T-helper 1 cell (primary cell): ENCODE measurements at regions not wholly inside any gene's neighbourhood (a gene's known extent, or its start where the extent isn't known, plus 50 kb on each side); places are given as distances from the start of the nearest gene placed in this dataset.

Source experiments
- DNase-seq, 5 donors: peaks; one replicate each; pipeline ENCODE4 v3.0.0-alpha.2; 2012 to 2020

DNA sequence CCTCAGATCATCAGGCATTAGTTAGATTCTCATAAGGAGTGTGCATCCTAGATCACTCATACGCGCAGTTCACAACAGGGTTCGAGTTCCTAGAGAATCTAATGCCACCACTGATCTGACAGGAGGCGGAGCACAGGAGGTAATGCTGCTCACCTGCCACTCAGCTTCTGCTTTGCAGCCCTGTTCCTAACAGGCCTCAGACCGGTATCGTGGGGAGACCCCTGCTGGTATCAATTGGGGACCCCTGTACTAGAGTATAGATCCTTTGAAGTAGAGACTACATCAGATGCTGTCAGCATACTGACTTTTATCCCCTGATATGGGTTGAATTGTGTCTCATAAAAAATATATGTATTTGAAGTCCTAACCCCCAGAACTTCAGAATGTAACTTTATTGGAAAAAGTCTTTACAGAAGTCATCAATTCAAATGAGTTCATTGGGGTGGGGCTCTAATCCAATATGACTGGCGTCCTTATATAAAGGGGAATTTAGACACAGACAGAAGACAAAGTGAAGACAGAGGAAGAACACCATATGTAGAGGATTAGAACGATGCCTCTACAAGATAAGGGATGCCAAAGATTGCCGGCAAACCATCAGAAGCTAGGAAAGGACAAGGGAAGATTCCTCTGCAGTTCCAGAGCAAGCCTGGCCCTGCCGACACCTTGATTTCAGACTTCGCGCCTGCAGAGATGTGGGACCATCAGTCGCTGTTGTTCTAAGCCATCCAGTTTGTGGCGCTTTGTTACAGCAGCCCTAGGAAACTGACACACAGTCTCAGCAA is 104.4 kb upstream of the BTBD3 start:
- DNase-seq = no peak

DNA sequence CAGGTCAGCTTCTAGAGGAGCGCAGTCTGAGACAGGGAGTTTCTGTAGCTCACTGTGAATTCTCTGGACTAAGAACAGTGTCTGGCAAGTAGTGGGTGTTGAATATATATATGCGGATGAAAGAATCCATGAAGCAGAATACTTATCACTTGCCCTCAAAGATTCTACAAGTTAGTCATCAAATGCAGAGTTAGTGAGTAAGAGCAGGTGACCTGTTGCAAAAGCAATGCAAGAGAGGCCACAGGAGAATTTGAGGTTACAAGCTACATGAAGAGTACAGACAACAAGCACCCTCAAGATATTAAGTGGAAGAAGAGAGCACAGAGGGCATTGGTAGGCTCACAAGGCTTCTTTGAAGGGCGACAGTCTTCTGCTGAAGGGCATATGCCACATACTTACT is 103.4 kb upstream of the BTBD3 start:
- DNase-seq = no peak

DNA sequence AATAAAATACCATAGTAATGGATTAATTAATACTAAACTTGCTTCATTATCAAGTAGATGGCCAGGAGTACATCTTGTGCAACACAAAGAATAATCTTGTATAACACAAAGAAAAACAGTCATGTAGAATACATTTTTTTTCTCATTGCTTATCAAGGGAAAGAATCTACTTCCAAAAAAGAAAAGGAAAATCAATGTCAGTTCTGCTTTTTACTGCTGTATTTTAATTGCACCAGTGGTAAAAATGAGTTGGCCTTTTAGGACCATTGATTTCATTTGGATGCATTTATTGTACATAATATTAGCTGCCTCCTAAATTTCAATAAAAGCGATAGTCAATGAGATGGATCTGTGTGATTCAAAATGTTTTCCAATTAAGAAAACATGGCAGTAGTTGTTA is 96.9 kb upstream of the BTBD3 start:
- no peak for DNase-seq

DNA sequence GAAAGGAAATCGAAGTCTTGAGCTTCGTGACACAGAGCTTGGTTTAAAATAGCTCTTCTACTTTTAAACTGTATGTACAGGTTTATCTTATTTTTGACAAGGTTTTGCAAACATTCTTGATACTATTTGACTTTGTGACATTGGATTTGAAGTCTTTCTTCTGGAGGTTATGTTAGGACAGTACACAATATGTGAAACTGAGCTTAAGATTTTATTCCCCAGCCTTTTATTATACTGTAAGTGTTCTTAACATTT is 95.2 kb upstream of the BTBD3 start:
- no peak for DNase-seq

DNA sequence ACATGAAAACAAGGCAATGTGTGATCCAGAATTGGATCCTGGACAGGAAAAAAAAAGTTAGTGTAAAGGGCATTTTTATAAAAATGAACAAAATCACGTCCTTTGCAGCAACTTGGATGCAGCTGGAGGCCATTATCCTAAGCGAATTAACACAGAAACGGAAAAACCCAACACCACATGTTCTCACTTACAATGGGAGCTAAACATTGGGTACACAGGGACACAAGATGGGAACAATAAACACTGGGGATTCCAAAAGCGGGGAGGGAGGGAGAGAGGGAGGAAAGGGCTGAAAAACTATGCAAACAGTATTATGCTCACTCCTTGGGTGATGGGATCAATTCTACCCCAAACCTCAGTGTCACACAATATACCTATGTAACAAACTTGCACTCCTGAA is 91.4 kb upstream of the BTBD3 start:
- no peak for DNase-seq

DNA sequence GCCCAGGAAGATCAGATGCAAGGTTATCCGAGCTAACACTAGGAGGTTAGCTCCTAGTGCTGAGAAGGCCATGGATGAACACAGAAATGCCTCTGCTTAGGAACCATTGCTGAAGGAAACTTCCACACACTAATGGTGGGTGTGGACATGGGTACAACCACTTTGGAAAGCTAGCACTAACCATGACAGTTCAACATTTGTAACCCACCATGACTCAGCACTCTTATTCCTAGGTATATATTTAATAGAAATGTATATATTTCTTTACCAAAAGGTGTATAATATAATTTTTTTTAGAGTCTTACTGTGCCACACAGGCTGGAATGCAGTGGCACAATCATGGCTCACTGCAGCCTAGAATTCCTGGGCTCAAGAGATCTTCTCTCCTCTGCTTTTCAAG is 85.3 kb upstream of the BTBD3 start:
- DNase-seq = no peak

DNA sequence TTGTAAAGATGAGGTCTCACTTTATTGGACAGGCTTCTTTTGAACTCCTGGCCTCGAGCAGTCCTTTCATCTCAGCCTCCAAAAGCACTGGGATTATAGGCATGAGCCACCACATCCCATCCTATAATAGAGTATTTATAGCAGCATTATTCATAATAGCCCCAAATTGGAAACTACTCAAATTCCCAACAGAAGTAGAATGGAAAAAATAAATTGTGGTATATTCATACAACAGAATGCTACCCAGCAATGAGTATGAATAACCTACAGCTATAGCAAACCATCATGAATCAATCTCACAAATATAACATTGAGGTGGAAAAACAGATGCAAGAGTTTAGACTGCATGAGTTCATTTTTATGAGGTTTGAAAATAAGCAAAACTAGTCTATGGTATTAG is 84.8 kb upstream of the BTBD3 start:
- no peak for DNase-seq

DNA sequence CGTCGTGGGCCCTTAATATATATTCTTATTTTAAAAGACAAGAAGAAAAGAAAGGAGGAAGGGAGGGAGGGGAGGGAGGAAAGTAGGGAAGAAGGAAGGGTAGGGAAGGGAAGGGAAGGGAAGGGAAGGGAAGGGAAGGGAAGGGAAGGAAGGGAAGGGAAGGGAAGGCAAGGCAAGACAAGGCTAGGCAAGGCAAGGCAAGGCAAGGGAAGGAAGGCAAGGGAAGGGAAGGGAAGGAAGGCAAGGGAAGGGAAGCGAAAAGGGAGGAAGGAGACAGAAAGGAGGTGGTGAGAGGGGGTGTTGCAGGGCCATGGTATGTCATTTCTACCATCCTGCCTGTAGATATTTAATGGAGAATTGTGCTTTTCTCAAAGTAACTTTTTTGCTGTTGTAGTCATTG is 83.9 kb upstream of the BTBD3 start:
- no peak for DNase-seq

DNA sequence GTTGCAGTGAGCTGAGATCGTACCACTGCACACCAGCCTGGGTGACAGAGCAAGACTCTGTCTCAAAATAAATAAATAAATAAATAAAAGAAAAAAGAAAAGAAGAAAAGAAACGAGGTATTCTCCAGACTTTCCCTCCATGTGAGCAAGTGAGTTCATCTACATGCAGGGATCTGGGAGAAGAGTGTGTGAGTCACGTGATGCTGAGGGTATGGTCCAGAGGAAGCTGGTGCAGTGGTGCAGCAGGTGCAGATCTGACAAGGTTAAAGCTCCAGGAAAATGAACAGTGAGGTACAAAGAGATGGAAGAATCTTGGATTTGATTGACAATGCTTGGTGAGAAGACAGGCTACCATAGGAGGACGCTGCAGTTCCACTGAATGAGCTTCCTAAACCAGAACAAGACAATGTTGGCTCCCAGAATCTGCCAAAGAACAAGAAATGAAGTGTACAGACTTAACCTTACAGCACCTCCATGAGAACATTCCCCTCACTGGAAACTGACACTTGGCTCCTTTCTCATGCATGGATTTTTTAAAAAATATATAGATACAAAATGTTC is 79.5 kb upstream of the BTBD3 start:
- DNase-seq = no peak

DNA sequence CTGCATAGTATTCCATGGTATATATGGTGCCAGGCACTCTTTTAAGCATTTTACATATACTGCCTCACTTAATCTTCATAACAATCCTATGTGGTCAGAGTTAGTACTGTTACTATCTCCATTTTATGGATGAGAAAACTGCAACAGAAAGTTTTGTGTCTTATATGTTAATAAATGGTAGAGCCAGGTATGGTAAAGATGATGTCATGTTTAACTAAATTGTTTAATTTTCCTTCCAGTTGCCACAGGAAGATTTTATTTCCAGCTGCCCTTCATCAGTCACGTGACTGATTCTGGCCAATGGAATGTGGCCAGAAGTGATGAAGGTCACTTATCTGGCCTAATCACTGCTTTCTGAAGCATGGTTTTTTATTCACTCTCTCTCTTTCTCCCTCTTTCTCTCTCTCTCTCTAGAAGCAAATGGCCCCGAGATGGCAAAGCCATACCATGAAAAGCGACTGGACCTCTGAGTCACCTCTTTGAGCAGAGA is 75.7 kb upstream of the BTBD3 start:
- DNase-seq = no peak

DNA sequence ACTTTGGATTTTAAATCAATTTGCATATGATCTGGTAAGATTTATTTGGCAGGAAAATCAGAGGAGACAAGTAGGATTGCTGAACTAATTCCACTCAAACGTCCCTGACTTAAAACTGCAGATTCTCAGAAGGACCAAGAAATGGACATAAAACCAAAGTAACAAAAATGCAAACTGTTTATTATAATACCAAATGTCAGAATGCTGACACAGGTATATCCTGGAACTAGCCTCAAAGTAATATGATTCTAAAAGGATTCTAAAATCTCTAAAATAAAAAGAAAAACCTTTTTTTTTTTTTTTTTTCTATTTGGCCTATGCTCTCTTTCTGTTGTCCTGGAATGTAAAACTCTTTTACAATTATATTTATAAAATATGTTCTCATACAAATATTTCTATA is 74.4 kb upstream of the BTBD3 start:
- DNase-seq = no peak

DNA sequence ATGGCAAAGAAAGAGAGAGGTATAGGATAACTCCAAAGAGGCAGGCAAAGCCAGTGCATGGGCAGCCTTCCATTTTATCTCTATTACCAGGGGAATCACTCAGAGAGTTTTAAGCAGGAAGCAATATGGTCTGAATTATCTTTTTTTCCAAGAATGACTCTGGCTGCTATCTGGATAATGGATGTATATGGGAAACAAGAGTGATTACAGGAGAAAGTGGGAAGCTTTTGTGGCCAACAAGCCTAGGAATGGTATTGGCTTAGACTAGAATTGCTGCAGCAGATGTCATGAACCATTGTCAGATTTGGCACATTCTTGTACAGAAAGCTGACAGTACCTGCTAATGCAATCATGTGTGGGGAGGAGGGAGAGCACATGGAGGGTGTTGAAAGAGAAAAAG is 73.0 kb upstream of the BTBD3 start:
- no peak for DNase-seq

DNA sequence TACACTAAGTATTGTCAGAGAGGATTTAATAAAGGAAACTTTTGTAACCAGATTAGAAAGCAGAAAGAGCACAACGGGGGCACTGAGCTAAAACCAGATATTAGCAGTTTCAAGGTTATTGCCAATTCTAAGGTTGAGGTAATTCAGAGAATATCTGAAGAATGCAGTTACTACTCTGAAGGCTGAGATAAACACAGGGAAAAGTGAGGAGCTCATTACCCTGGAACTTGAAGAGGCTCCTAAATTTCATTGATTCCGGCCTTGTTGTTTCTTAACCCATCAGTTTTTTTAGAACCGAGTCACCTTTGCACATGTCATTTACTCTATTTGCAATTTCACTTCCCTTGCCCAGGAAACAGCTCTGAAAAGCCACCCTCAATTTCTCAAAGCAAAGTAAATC is 72.4 kb upstream of the BTBD3 start:
- no peak for DNase-seq

DNA sequence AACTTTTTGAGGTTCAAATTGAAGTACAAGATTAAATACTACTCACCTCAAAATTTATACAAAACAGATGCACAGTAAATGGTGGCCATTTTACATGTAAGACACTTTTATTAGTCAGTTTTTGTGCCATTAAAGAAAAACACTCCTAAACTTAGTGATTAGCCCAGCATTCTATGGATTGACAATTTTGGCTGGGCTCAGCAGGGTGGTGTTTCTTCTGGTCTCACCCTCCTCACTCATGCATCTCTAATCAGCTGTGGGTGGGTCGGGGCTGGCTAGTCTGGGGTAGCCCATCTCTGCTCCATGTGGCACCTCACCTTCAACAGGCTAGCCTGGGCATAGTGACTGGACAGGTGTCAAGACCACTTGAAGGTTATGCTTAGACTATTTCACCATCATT is 71.6 kb upstream of the BTBD3 start:
- no peak for DNase-seq

DNA sequence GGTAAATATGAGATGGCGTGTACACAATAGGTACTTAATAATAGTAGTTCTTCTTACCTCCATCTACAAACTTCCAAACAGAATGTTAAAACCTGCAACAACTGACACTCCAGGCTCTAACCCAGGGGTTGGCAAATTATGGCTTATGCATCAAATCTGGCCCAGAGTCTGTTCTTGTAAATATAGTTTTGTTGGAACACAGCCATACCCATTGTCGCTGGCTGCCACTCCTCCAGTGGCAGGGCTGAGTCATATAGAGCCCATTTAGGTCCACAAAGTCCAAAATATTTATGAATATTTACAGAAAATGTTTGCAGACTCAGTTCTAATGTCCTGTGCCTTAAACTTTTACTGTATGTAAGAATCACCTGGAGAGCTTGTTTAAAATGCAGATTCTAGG is 69.9 kb upstream of the BTBD3 start:
- no peak for DNase-seq

DNA sequence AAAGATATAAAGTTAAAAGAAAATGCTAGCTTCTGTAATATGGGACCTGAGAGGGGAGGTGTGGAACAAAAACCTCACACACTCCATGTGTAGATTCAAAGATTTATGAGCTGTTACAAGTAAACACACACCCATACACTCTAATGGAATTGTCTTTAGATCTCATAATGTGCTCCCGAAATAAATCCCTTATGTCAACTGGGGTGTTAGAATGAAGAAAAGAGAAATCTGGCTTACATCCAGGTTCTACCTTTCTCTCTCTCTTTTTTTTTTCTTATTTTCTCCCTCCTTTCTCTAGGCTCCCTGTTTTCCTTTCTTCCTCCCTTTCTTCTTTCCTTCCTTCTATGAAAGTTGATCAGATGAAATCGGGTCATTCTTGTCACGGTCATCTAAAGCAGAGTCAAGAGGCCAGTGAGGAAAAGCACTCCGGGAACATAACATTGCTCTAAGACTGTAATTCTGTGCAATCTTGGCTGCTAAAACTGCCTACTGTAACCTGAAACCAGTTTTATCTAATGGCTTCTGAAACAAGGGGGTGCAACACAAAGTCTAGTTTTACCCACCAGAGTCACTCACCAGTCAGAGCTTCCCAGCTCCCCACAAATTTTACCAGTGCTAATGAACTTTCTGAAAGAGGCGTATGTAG is 68.3 kb upstream of the BTBD3 start:
- no peak for DNase-seq

DNA sequence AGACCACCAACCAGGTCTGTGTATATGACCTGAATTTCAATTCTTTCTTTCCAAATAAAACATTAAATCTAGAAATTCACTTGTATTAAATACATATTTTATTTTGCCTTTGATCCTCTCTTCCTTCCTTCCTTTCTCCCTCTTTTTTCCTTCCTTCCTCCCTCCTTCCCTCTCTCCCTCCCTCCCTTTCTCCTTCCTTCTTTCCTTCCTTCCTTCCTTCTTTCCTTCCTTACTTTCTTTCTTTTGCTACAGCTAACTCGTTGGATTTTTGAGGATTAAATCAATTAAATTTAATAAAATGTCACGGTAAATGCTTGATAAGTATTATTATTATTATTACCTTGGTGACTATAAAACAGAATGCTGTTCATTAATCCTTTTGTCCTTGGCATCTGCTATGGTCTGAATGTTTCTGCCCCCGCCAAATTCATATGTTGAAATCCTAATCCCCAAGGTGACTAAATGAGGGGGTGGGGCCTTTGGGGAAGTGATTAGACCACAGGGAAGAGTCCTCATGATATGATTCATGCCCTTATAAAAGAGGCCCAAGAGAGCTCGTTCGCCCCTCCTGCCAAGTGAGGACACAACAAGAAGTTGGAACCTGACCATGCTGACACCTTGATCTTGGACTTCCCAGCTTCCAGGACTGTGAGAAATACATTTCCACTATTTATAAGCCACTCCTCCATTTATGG is 67.6 kb upstream of the BTBD3 start:
- no peak for DNase-seq

DNA sequence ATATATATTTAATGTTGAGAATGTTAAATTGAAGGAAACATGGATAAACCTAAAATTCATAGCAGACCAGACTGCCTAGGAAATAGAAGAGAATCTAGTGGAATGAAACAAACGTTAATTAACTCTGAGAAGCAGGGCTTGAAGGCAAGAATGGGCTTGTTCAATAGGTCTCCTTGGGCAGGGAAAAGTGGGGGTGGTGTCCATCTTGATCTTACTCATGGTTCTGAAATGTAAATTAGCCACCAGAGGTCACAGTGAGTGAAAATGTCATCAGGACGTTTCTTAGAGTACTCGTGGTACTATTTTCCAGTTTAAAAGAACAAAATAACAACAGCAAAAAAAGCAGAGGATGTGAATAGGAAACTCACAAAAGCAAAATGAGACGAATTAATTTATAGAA is 66.8 kb upstream of the BTBD3 start:
- DNase-seq = no peak

DNA sequence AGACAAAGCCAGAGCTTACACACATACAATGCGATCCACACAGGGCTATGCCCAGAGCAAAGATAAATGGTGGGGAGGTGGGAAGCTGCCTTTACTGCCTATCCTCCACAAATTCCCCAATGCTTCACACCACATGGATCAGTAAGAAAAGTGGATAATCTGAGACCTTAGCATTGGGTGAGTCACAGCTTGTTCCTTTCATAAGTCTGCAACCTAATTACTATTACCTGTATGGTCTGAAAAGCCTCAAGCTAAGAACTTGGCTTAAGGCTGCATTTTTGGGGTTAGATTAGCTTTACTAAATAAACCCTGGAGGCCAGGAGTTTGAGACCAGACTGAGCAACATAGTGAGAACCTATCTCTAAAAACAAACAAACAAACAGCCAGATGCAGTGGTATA is 66.0 kb upstream of the BTBD3 start:
- no peak for DNase-seq

DNA sequence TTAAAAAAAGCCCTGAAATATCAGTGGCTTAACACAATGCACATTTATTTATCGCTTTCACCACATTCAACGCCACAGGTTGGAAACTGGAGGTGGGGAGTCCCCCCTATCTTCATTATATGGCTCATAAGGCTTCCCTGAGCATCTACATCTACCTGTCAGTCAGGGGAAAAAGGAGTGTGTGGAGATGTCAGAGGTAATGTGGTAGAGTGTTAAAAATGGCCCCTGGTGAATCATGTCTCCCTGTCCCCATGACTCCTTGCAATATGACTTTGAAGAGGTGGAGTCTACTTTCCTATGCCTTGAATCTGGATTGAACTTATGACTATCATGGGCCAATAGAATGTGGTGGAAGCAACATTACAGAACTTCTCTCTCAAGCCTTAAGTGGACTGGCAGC is 65.5 kb upstream of the BTBD3 start:
- DNase-seq = no peak

DNA sequence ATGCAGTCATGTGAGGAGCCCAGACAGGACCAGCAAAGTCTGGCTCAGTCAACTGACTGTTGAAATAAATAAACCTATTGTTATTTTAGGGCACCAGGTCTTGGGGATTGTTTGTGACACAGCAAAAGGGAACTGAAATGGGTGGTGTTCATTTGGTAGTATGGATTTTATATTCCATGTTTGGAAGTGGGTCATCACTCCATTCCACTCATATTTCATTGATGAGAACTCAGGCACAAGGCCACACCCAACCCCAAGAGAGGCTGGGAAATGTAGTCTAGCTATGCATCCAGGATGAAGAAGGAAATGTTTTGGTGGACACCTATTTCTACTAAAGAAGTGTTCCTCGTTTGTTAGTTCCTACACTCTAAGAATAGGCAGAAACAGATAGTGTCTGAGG is 64.9 kb upstream of the BTBD3 start:
- no peak for DNase-seq

DNA sequence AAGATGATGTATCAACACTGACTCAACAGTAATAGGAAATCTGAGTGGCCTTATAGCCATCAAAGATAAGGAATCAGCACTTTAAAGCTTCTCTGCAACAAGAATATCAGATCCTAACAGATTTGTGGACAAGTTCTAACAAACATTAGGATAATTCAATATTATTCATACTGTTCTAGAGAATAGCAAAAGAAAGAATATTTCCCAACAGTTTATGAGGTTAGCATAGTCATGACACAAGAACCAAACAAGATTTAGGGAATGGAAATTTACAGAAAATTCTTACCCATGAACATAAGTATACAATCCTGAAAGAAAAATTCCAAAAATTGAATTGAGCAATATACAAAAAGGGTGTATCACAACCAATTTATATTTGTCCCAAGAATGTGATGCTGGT is 64.3 kb upstream of the BTBD3 start:
- DNase-seq = no peak

DNA sequence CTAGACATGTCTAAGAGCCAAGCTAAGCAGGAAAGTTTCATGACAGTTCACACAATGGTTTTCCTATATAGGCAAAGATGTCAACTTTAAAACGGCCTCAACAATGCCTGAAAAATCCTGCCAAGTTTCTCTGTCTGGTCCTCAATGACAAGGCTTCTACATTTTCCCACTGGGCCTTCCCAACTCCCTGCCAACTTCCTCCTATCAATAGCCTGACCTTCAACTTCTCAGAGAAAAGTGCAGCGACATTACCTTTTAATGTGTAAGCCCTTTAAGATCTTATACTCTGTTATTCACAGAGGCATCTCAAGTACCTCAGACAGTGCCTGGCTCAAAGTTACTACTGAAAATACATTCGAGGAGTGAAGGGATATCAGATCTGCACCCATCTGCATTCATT is 56.2 kb upstream of the BTBD3 start:
- DNase-seq = no peak

DNA sequence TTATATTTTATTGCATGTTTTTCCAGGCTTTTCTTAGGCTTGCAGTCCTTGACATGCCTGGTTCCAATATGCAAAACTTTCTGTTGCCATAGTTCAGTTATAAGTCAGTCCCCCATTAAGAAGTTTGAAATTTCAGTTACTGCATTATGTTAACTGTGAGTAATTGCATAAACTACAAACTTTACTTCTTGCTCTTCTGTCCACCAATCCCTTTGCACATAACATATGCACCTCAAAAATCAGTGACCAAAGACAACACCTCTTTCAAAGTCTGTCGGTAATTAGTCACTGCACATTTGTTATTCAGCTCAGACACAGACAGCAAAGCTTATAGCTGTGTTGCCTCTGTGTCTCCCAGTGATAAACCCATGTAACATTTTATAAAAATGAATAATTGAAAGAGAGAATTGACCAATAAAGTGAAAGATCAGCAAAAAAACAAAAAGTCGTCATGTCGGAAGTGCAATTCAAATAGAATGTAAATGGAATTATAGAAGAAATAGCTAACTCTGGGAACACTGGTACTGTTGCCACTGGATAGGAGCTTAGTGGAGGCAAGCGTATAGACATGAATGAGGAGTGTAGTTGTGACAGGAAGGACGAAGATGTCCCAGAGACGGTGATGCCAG is 50.3 kb upstream of the BTBD3 start:
- DNase-seq = no peak
